ENCODE measurements at regions not wholly inside any gene's neighbourhood (a gene's known extent, or its start where the extent isn't known, plus 50 kb on each side); places are given as distances from the start of the nearest gene placed in this dataset.

GRCh38 chr1:244165021-244165420 is 113.9 kb downstream of the ZBTB18 start:
- TF ChIP-seq POLR2A (IDR thresholded peaks at IDR 0.05), result no peak
- no peak for TF ChIP-seq CTCF (IDR thresholded peaks at IDR 0.05)
